HepG2 (cell line): ENCODE measurements at regions not wholly inside any gene's neighbourhood (a gene's known extent, or its start where the extent isn't known, plus 50 kb on each side); places are given as distances from the start of the nearest gene placed in this dataset.

Source experiments
- ATAC-seq: fragments of 200-7000 bp; cut with Tn5 transposase; 3 replicates; pipeline ENCODE4 v1.9.1; 2020; ENCODE audit warnings: mild to moderate bottlenecking, moderate library complexity
- BruUV-seq: library from RNA; stranded (reverse); fragments of 400-500 nt; replicated peaks from 2 replicates; lab custom pipeline; 2021; lab: Mats Ljungman, UMichigan
- CTCF ChIA-PET: fragments of 300-600 bp; formaldehyde crosslinking; extraction: SDS; loops from one replicate; lab custom pipeline; 2021; ENCODE audit warnings: low total read pairs, inconsistent platforms, low intra/inter-chr PET ratio; lab: Yijun Ruan, JAX
- POLR2A ChIA-PET: fragments of 350-600 bp; sonication (Branson Sonifier 250); formaldehyde crosslinking; loops from one replicate; lab custom pipeline; 2020; ENCODE audit warnings: antibody characterized with exemption, inconsistent platforms; lab: Yijun Ruan, JAX
- DNase-seq: peaks from one replicate; pipeline ENCODE4 v3.0.0-alpha.2; 2015; ENCODE audit warnings: low spot score
- FAIRE-seq: peaks from 3 replicates; lab custom pipeline; 2011; peaks lifted over from hg19 to GRCh38; lab: Jason Lieb, UNC
- H2AFZ ChIP-seq: one replicate; pipeline ENCODE4 v1.6.1; 2011; ENCODE audit warnings: low read length, inconsistent platforms
- H3K27ac ChIP-seq: fragments of 300-600 bp; 3 replicates; pipeline ENCODE4 v1.8.0; 2011; ENCODE audit warnings: mixed run types, mild to moderate bottlenecking, mixed read lengths, low read length, inconsistent platforms; ENCODE audit not compliant: insufficient read depth; ENCODE audit errors: extremely low read length
- H3K27me3 ChIP-seq, 2 experiments: fragments of 200-600 bp in 1 of 2; 2 replicates in 1 of 2; 3 replicates in 1 of 2; pipeline versions ENCODE4 v1.6.0 to v1.8.0; 2011; ENCODE audit warnings: low read length in 2 of 2, mild to moderate bottlenecking in 2 of 2, moderate library complexity in 2 of 2, inconsistent platforms in 1 of 2; ENCODE audit not compliant: insufficient read depth in 2 of 2, control insufficient read depth in 1 of 2
- H3K36me3 ChIP-seq, 2 experiments: fragments of 200-600 bp in 1 of 2; replicated peaks in 1 of 2; 2 replicates in 1 of 2; 3 replicates in 1 of 2; pipeline versions ENCODE4 v1.5.1 to v1.8.0; 2011; ENCODE audit warnings: low read length in 2 of 2, inconsistent platforms in 1 of 2; ENCODE audit not compliant: insufficient read depth in 2 of 2, control insufficient read depth in 1 of 2
- H3K4me1 ChIP-seq: 2 replicates; pipeline ENCODE4 v1.5.1; 2012; ENCODE audit warnings: low read length, inconsistent platforms; ENCODE audit not compliant: insufficient read depth
- H3K4me2 ChIP-seq: 2 replicates; pipeline ENCODE4 v1.6.0; 2011; ENCODE audit warnings: low read depth, low read length, inconsistent platforms
- H3K4me3 ChIP-seq, 3 experiments: fragments of 200-600 bp in 1 of 3; sonication (generic), shearing (Covaris generic) in 1 of 3; replicated peaks in 1 of 3; 2 replicates each; pipeline ENCODE4 v1.5.1; 2011 to 2016; ENCODE audit warnings: low read length in 3 of 3, inconsistent platforms in 2 of 3, low read depth in 2 of 3, mild to moderate bottlenecking in 2 of 3, control low read depth in 1 of 3, mixed read lengths in 1 of 3; ENCODE audit not compliant: insufficient read depth in 1 of 3
- H3K79me2 ChIP-seq: one replicate; pipeline ENCODE4 v1.6.1; 2011; ENCODE audit warnings: low read length, inconsistent platforms; ENCODE audit not compliant: insufficient read depth
- H3K9ac ChIP-seq: 2 replicates; pipeline ENCODE4 v1.6.0; 2011; ENCODE audit warnings: mild to moderate bottlenecking, low read depth, low read length, inconsistent platforms; ENCODE audit not compliant: insufficient read depth
- H3K9me3 ChIP-seq: 2 replicates; pipeline ENCODE4 v1.5.1; 2012; ENCODE audit warnings: mild to moderate bottlenecking, low read length
- H4K20me1 ChIP-seq: 2 replicates; pipeline ENCODE4 v1.6.0; 2011; ENCODE audit warnings: inconsistent platforms, mild to moderate bottlenecking, low read length, moderate library complexity; ENCODE audit not compliant: insufficient read depth
- ATM ChIP-seq: fragments of 450-650 bp; IDR thresholded peaks from 2 replicates; pipeline ENCODE4 v1.7.1; 2017; ENCODE audit warnings: mild to moderate bottlenecking, borderline replicate concordance
- FOXA1 ChIP-seq, 2 experiments: fragments of 450-650 bp in 1 of 2; sonication (generic) in 1 of 2; formaldehyde crosslinking in 1 of 2; IDR thresholded peaks; 2 replicates each; pipeline versions ENCODE4 v1.4.0 to v1.6.1; 2016 to 2020; ENCODE audit warnings: missing genetic modification reagents in 1 of 2
- FOXP1 ChIP-seq, 2 experiments: fragments of 450-650 bp in 1 of 2; IDR thresholded peaks; 2 replicates each; pipeline ENCODE4 v1.6.1; 2017 to 2018; ENCODE audit warnings: antibody characterized with exemption in 1 of 2
- HOXA7 ChIP-seq: sonication (generic); formaldehyde crosslinking; IDR thresholded peaks from 2 replicates; pipeline ENCODE4 v1.8.1; 2022; ENCODE audit warnings: mild to moderate bottlenecking, missing genetic modification reagents, moderate library complexity
- LCORL ChIP-seq, 2 experiments: fragments of 450-650 bp in 1 of 2; sonication (generic) in 1 of 2; formaldehyde crosslinking in 1 of 2; IDR thresholded peaks; 2 replicates each; pipeline versions ENCODE4 v1.5.0 to v1.6.1; 2017 to 2020; ENCODE audit warnings: antibody characterized with exemption in 1 of 2, missing genetic modification reagents in 1 of 2
- NFE2 ChIP-seq: sonication (generic); formaldehyde crosslinking; IDR thresholded peaks from 2 replicates; pipeline ENCODE4 v1.4.0; 2020; ENCODE audit warnings: missing genetic modification reagents
- PHF8 ChIP-seq: sonication (generic); formaldehyde crosslinking; IDR thresholded peaks from 2 replicates; pipeline ENCODE4 v1.5.0; 2020; ENCODE audit warnings: missing genetic modification reagents
- STAT5B ChIP-seq: sonication (generic); formaldehyde crosslinking; IDR thresholded peaks from 2 replicates; pipeline ENCODE4 v1.4.0; 2020; ENCODE audit warnings: missing genetic modification reagents
- ZNF260 ChIP-seq: sonication (generic); formaldehyde crosslinking; IDR thresholded peaks from 2 replicates; pipeline ENCODE4 v1.4.0; 2020; ENCODE audit warnings: missing genetic modification reagents, low read depth, mild to moderate bottlenecking, borderline replicate concordance
- WGBS: methylation state at CpG from one replicate; pipeline ENCODE4 v1.1.6; 2017; ENCODE audit warnings: low lambda C conversion rate; 5-methylcytosine and 5-hydroxymethylcytosine counted together
- in situ Hi-C: cut with HindIII; loops from 2 replicates; pipeline ENCODE4 v1.10.0; 2017; ENCODE audit warnings: low pct_unique_long_range_greater_than_20kb; ENCODE audit not compliant: extremely low pct_ligation_motif_present
- intact Hi-C: fragments of 100-400 bp; cut with micrococcal nuclease; formaldehyde crosslinking; loops from one replicate; pipeline ENCODE4 v1.10.0; 2022; ENCODE audit not compliant: unreplicated experiment
- TF ChIP-seq, protein P1 (sequence below): sonication (generic); formaldehyde crosslinking; IDR thresholded peaks from 2 replicates; pipeline ENCODE4 v1.5.0; 2020; ENCODE audit warnings: missing genetic modification reagents, mild to moderate bottlenecking, borderline replicate concordance
- TF ChIP-seq, protein P2 (sequence below): sonication (generic); formaldehyde crosslinking; IDR thresholded peaks from 2 replicates; pipeline ENCODE4 v1.4.0; 2020; ENCODE audit warnings: missing genetic modification reagents
- TF ChIP-seq, protein P3 (sequence below): sonication (generic); formaldehyde crosslinking; IDR thresholded peaks from 2 replicates; pipeline ENCODE4 v1.4.0; 2020; ENCODE audit warnings: missing genetic modification reagents
- TF ChIP-seq, protein P4 (sequence below): sonication (generic); formaldehyde crosslinking; IDR thresholded peaks from 2 replicates; pipeline ENCODE4 v1.4.0; 2020; ENCODE audit warnings: missing genetic modification reagents

DNA sequence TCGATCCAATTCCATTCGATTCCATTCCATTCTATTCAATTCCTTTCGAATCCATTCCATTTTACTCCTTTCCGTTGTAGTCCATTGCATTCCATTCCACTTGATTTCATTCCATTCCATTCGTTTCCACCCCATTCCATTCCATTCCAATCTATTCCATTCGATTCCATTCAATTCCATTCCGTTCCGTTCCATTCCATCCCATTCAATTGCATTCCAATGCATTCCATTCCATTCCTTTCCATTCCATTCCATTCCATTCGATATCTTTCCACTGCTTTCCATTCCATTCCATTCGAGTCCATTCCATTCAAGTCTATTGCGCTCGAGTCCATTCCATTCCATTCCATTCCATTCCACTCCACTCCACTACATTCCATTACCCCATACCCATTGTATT lies 2568.7 kb upstream of the TPTE start:
- H3K27me3 ChIP-seq: no peaks in the 10 kb centered on the region
- no peak overlapping the region for H3K4me2 ChIP-seq
- in situ Hi-C loops: no loop called here
- H4K20me1 ChIP-seq: no peaks in the 10 kb centered on the region
- DNase-seq (no peak), ATAC-seq (no peak), FAIRE-seq (no peak)
- no peak overlapping the region for H3K9ac ChIP-seq
- no peaks in the 10 kb centered on the region for H3K4me1 ChIP-seq
- no peaks in the 10 kb centered on the region for H3K9me3 ChIP-seq
- 9% methylated on average over 12 of the region's 12 CpGs for WGBS
- no peak overlapping the region for H3K27ac ChIP-seq
- ChIA-PET CTCF (no interaction called here), POLR2A (no interaction called here)
- BruUV-seq: no TSS peak
- no peak overlapping the region for H2AFZ ChIP-seq
- H3K79me2 ChIP-seq: no peaks in the 10 kb centered on the region
- intact Hi-C loops: no loop called here
- no peaks in the 10 kb centered on the region for H3K36me3 ChIP-seq
- no peak overlapping the region for H3K4me3 ChIP-seq
- TF ChIP-seq FOXP1 (IDR thresholded peaks at IDR 0.05) (0 out of 2 replicates have a peak, but pooled peaks have one; percentile 2), FOXP1 (CRISPR knock-in tag; IDR thresholded peaks at IDR 0.05) (no peak), LCORL (IDR thresholded peaks at IDR 0.05) (peak; percentile 46; the same call in 1 of the 2 replicates), LCORL (CRISPR knock-in tag; IDR thresholded peaks at IDR 0.05) (no peak), FOXA1 (IDR thresholded peaks at IDR 0.05) (peak; percentile 4; the same call in 1 of the 2 replicates), FOXA1 (CRISPR knock-in tag; IDR thresholded peaks at IDR 0.05) (no peak), NFE2 (no peak), PHF8 (CRISPR knock-in tag) (no peak), HOXA7 (CRISPR knock-in tag) (no peak), ZNF260 (no peak), STAT5B (CRISPR knock-in tag) (no peak), ATM (peak; percentile 61)
- TF ChIP-seq, protein P1, sequence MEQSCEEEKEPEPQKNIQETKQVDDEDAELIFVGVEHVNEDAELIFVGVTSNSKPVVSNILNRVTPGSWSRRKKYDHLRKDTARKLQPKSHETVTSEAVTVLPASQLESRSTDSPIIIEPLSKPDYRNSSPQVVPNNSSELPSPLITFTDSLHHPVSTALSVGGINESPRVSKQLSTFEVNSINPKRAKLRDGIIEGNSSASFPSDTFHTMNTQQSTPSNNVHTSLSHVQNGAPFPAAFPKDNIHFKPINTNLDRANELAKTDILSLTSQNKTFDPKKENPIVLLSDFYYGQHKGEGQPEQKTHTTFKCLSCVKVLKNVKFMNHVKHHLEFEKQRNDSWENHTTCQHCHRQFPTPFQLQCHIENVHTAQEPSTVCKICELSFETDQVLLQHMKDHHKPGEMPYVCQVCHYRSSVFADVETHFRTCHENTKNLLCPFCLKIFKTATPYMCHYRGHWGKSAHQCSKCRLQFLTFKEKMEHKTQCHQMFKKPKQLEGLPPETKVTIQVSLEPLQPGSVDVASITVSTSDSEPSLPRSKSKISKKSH (CRISPR knock-in tag): no peak
- TF ChIP-seq, protein P2, sequence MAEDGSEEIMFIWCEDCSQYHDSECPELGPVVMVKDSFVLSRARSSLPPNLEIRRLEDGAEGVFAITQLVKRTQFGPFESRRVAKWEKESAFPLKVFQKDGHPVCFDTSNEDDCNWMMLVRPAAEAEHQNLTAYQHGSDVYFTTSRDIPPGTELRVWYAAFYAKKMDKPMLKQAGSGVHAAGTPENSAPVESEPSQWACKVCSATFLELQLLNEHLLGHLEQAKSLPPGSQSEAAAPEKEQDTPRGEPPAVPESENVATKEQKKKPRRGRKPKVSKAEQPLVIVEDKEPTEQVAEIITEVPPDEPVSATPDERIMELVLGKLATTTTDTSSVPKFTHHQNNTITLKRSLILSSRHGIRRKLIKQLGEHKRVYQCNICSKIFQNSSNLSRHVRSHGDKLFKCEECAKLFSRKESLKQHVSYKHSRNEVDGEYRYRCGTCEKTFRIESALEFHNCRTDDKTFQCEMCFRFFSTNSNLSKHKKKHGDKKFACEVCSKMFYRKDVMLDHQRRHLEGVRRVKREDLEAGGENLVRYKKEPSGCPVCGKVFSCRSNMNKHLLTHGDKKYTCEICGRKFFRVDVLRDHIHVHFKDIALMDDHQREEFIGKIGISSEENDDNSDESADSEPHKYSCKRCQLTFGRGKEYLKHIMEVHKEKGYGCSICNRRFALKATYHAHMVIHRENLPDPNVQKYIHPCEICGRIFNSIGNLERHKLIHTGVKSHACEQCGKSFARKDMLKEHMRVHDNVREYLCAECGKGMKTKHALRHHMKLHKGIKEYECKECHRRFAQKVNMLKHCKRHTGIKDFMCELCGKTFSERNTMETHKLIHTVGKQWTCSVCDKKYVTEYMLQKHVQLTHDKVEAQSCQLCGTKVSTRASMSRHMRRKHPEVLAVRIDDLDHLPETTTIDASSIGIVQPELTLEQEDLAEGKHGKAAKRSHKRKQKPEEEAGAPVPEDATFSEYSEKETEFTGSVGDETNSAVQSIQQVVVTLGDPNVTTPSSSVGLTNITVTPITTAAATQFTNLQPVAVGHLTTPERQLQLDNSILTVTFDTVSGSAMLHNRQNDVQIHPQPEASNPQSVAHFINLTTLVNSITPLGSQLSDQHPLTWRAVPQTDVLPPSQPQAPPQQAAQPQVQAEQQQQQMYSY (CRISPR knock-in tag): 0 out of 2 replicates have a peak, but pooled peaks have one; percentile 52
- TF ChIP-seq, protein P3, sequence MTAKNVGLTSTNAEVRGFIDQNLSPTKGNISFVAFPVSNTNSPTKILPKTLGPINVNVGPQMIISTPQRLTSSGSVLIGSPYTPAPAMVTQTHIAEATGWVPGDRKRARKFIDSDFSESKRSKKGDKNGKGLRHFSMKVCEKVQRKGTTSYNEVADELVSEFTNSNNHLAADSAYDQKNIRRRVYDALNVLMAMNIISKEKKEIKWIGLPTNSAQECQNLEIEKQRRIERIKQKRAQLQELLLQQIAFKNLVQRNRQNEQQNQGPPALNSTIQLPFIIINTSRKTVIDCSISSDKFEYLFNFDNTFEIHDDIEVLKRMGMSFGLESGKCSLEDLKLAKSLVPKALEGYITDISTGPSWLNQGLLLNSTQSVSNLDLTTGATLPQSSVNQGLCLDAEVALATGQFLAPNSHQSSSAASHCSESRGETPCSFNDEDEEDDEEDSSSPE: no peak
- TF ChIP-seq, protein P4, sequence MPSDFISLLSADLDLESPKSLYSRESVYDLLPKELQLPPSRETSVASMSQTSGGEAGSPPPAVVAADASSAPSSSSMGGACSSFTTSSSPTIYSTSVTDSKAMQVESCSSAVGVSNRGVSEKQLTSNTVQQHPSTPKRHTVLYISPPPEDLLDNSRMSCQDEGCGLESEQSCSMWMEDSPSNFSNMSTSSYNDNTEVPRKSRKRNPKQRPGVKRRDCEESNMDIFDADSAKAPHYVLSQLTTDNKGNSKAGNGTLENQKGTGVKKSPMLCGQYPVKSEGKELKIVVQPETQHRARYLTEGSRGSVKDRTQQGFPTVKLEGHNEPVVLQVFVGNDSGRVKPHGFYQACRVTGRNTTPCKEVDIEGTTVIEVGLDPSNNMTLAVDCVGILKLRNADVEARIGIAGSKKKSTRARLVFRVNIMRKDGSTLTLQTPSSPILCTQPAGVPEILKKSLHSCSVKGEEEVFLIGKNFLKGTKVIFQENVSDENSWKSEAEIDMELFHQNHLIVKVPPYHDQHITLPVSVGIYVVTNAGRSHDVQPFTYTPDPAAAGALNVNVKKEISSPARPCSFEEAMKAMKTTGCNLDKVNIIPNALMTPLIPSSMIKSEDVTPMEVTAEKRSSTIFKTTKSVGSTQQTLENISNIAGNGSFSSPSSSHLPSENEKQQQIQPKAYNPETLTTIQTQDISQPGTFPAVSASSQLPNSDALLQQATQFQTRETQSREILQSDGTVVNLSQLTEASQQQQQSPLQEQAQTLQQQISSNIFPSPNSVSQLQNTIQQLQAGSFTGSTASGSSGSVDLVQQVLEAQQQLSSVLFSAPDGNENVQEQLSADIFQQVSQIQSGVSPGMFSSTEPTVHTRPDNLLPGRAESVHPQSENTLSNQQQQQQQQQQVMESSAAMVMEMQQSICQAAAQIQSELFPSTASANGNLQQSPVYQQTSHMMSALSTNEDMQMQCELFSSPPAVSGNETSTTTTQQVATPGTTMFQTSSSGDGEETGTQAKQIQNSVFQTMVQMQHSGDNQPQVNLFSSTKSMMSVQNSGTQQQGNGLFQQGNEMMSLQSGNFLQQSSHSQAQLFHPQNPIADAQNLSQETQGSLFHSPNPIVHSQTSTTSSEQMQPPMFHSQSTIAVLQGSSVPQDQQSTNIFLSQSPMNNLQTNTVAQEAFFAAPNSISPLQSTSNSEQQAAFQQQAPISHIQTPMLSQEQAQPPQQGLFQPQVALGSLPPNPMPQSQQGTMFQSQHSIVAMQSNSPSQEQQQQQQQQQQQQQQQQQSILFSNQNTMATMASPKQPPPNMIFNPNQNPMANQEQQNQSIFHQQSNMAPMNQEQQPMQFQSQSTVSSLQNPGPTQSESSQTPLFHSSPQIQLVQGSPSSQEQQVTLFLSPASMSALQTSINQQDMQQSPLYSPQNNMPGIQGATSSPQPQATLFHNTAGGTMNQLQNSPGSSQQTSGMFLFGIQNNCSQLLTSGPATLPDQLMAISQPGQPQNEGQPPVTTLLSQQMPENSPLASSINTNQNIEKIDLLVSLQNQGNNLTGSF (CRISPR knock-in tag): no peak
